ENCODE measurements at regions not wholly inside any gene's neighbourhood (a gene's known extent, or its start where the extent isn't known, plus 50 kb on each side); places are given as distances from the start of the nearest gene placed in this dataset.
A peak's percentile ranks its signal among the peaks of the same experiment; 100 is the strongest.
"Not testable (repeated sequence)": the region's sequence is repeated elsewhere in the genome, so short reads cannot be mapped to it uniquely, and the experiment has no call there.

DNA sequence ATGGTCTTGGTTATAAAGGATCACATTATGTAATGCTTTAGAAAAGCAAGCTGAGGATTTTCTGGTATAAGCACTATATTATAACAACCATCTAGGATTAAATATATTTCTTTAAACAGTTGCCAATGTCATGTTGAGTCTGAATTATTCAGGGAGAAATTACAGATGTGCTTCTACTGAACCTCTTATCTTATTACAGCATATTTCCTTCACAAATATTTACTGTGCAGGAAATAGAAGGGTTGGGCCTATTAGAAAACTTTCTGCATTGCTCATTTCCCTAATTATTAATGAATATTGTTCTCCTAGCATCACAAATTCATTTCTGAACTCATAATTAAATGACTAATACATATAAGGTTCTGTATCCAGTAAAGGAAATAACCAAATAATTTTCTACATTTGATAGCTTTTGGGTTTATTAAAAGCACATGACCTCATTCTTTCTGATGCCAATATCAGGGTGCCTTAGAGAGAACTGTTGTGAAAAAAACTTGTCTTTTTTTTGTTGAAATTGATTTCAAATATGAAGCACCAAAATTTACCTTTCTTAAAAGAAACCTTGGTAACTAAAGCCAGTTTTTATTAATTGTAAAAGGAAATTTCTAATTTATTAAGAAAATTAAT lies 476.8 kb upstream of the PTGER4 start:
- TF ChIP-seq, protein P1, sequence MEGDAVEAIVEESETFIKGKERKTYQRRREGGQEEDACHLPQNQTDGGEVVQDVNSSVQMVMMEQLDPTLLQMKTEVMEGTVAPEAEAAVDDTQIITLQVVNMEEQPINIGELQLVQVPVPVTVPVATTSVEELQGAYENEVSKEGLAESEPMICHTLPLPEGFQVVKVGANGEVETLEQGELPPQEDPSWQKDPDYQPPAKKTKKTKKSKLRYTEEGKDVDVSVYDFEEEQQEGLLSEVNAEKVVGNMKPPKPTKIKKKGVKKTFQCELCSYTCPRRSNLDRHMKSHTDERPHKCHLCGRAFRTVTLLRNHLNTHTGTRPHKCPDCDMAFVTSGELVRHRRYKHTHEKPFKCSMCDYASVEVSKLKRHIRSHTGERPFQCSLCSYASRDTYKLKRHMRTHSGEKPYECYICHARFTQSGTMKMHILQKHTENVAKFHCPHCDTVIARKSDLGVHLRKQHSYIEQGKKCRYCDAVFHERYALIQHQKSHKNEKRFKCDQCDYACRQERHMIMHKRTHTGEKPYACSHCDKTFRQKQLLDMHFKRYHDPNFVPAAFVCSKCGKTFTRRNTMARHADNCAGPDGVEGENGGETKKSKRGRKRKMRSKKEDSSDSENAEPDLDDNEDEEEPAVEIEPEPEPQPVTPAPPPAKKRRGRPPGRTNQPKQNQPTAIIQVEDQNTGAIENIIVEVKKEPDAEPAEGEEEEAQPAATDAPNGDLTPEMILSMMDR (optimal IDR thresholded peaks at IDR 0.05 in 1 of 3, IDR thresholded peaks at IDR 0.05 in 1 of 3, conservative IDR thresholded peaks at IDR 0.05 in 1 of 3; ENCODE audit: extremely low read depth in 1 of 3, insufficient read depth in 2 of 3, low read length in 3 of 3) = no peak
- no peak for TF ChIP-seq EZH2 (IDR thresholded peaks at IDR 0.05; ENCODE audit: low read length)
- DNase-seq (ENCODE audit: low read depth, low spot score) (no peak), FAIRE-seq (no peak)
- H3K27me3 ChIP-seq (ENCODE audit: control insufficient read depth, extremely low read depth, insufficient read depth, low read length) = no peaks in the 10 kb centered on the region
- H3K4me3 ChIP-seq (ENCODE audit: control insufficient read depth in 2 of 3, extremely low read depth in 1 of 3, insufficient read depth in 2 of 3, low read depth in 1 of 3, low read length in 3 of 3) = no peak overlapping the region
- H4K20me1 ChIP-seq (ENCODE audit: control insufficient read depth, extremely low read depth, insufficient read depth, low read length) = no peaks in the 10 kb centered on the region
- dilution Hi-C loops (cut with MboI; ENCODE audit: extremely low pct_ligation_motif_present, low sequenced_read_pairs) = no loop called here
- H3K4me1 ChIP-seq (ENCODE audit: control insufficient read depth, extremely low read depth, insufficient read depth, low read length) = no peaks in the 10 kb centered on the region
- H2AFZ ChIP-seq (ENCODE audit: control insufficient read depth, low read length) = no peak overlapping the region
- no peaks in the 10 kb centered on the region for H3K36me3 ChIP-seq (ENCODE audit: control insufficient read depth in 2 of 2, extremely low read depth in 1 of 2, insufficient read depth in 2 of 2, low read length in 2 of 2)
- H3K9me1 ChIP-seq (ENCODE audit: control insufficient read depth, extremely low read depth, insufficient read depth, low read length) = no peaks in the 10 kb centered on the region
- no peaks in the 10 kb centered on the region for H3K79me2 ChIP-seq (ENCODE audit: control insufficient read depth, insufficient read depth, low read length)
- no peak overlapping the region for H3K27ac ChIP-seq (ENCODE audit: control insufficient read depth, insufficient read depth, low read length)
- H3K9me3 ChIP-seq (ENCODE audit: control insufficient read depth, low read depth, low read length) = no peaks in the 10 kb centered on the region
- H3K4me2 ChIP-seq (ENCODE audit: control insufficient read depth, extremely low read depth, insufficient read depth, low read depth, low read length) = no peak overlapping the region
- no peak overlapping the region for H3K9ac ChIP-seq (ENCODE audit: control insufficient read depth, extremely low read depth, insufficient read depth, low read length)

DNA sequence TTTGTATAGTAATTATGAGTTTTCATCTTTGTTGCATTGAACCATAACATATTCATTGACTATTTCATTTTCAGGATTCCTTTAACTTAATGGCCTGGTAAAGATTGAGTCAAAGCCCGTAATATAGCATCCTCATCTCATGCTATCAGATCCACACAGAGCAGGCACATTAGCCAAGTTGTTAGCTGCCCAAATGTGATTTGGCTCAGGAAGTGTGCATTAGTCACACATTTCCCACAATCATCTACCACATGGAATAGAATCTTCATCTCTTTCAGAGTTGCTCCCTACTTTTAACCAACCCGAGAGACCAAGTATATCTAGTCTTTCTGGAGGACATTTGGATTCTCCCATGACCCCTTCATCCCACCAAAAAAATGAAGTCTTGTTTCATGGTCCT lies 481.0 kb upstream of the PTGER4 start:
- Histone ChIP-seq H3K4me2 (ENCODE audit: control insufficient read depth, extremely low read depth, insufficient read depth, low read depth, low read length) (no peak overlapping the region), H3K9ac (ENCODE audit: control insufficient read depth, extremely low read depth, insufficient read depth, low read length) (no peak overlapping the region), H3K27me3 (ENCODE audit: control insufficient read depth, extremely low read depth, insufficient read depth, low read length) (no peaks in the 10 kb centered on the region), H3K9me1 (ENCODE audit: control insufficient read depth, extremely low read depth, insufficient read depth, low read length) (no peaks in the 10 kb centered on the region), H3K27ac (ENCODE audit: control insufficient read depth, insufficient read depth, low read length) (no peak overlapping the region), H3K9me3 (ENCODE audit: control insufficient read depth, low read depth, low read length) (no peaks in the 10 kb centered on the region), H4K20me1 (ENCODE audit: control insufficient read depth, extremely low read depth, insufficient read depth, low read length) (no peaks in the 10 kb centered on the region), H3K4me1 (ENCODE audit: control insufficient read depth, extremely low read depth, insufficient read depth, low read length) (no peaks in the 10 kb centered on the region), H2AFZ (ENCODE audit: control insufficient read depth, low read length) (no peak overlapping the region), H3K79me2 (ENCODE audit: control insufficient read depth, insufficient read depth, low read length) (no peaks in the 10 kb centered on the region), H3K36me3 (ENCODE audit: control insufficient read depth in 2 of 2, extremely low read depth in 1 of 2, insufficient read depth in 2 of 2, low read length in 2 of 2) (no peaks in the 10 kb centered on the region), H3K4me3 (ENCODE audit: control insufficient read depth in 2 of 3, extremely low read depth in 1 of 3, insufficient read depth in 2 of 3, low read depth in 1 of 3, low read length in 3 of 3) (no peak overlapping the region)
- dilution Hi-C loops (cut with MboI; ENCODE audit: extremely low pct_ligation_motif_present, low sequenced_read_pairs) = no loop called here
- TF ChIP-seq, protein P1 (optimal IDR thresholded peaks at IDR 0.05 in 1 of 3, IDR thresholded peaks at IDR 0.05 in 1 of 3, conservative IDR thresholded peaks at IDR 0.05 in 1 of 3; ENCODE audit: extremely low read depth in 1 of 3, insufficient read depth in 2 of 3, low read length in 3 of 3) = no peak
- no peak for TF ChIP-seq EZH2 (IDR thresholded peaks at IDR 0.05; ENCODE audit: low read length)
- FAIRE-seq = peak; percentile 36
- DNase-seq (ENCODE audit: low read depth, low spot score) = no peak

DNA sequence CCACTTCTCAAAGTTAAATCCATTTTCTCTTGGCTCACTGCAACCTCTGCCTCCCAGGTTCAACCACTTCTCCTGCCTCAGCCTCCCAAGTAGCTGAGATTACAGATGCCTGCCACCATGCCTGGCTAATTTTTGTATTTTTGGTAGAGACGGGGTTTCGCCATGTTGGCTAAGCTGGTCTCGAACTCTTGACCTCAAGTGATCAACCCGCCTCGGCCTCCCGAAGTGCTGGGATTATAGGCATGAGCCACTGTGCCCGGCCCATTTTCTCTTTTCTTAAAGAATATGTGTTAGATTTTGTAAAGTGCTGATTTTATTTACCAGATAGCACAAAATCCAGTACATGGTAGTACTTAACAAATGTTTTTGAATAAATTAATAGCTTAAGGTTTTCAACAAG lies 484.1 kb upstream of the PTGER4 start:
- H4K20me1 ChIP-seq (ENCODE audit: control insufficient read depth, extremely low read depth, insufficient read depth, low read length); H3K4me1 ChIP-seq (ENCODE audit: control insufficient read depth, extremely low read depth, insufficient read depth, low read length); DNase-seq (ENCODE audit: low read depth, low spot score); H3K27me3 ChIP-seq (ENCODE audit: control insufficient read depth, extremely low read depth, insufficient read depth, low read length); H2AFZ ChIP-seq (ENCODE audit: control insufficient read depth, low read length); H3K9me3 ChIP-seq (ENCODE audit: control insufficient read depth, low read depth, low read length); H3K4me2 ChIP-seq (ENCODE audit: control insufficient read depth, extremely low read depth, insufficient read depth, low read depth, low read length); H3K36me3 ChIP-seq (ENCODE audit: control insufficient read depth in 2 of 2, extremely low read depth in 1 of 2, insufficient read depth in 2 of 2, low read length in 2 of 2); H3K9me1 ChIP-seq (ENCODE audit: control insufficient read depth, extremely low read depth, insufficient read depth, low read length); H3K9ac ChIP-seq (ENCODE audit: control insufficient read depth, extremely low read depth, insufficient read depth, low read length); dilution Hi-C loops (cut with MboI; ENCODE audit: extremely low pct_ligation_motif_present, low sequenced_read_pairs); FAIRE-seq; H3K79me2 ChIP-seq (ENCODE audit: control insufficient read depth, insufficient read depth, low read length); H3K27ac ChIP-seq (ENCODE audit: control insufficient read depth, insufficient read depth, low read length); H3K4me3 ChIP-seq (ENCODE audit: control insufficient read depth in 2 of 3, extremely low read depth in 1 of 3, insufficient read depth in 2 of 3, low read depth in 1 of 3, low read length in 3 of 3): not testable (repeated sequence)
